GM12872 (cell line): ENCODE measurements at regions not wholly inside any gene's neighbourhood (a gene's known extent, or its start where the extent isn't known, plus 50 kb on each side); places are given as distances from the start of the nearest gene placed in this dataset.

Experiments used
- TF ChIP-seq, protein P1 (sequence below): IDR thresholded peaks from 3 replicates; pipeline ENCODE4 v1.5.1; 2011; ENCODE audit warnings: low read depth, mild to moderate bottlenecking, low read length, moderate library complexity; ENCODE audit not compliant: insufficient read depth

GRCh38 chr12:116638376-116638775 lies 79.2 kb downstream of the MAP1LC3B2 start:
- TF ChIP-seq, protein P1, sequence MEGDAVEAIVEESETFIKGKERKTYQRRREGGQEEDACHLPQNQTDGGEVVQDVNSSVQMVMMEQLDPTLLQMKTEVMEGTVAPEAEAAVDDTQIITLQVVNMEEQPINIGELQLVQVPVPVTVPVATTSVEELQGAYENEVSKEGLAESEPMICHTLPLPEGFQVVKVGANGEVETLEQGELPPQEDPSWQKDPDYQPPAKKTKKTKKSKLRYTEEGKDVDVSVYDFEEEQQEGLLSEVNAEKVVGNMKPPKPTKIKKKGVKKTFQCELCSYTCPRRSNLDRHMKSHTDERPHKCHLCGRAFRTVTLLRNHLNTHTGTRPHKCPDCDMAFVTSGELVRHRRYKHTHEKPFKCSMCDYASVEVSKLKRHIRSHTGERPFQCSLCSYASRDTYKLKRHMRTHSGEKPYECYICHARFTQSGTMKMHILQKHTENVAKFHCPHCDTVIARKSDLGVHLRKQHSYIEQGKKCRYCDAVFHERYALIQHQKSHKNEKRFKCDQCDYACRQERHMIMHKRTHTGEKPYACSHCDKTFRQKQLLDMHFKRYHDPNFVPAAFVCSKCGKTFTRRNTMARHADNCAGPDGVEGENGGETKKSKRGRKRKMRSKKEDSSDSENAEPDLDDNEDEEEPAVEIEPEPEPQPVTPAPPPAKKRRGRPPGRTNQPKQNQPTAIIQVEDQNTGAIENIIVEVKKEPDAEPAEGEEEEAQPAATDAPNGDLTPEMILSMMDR = no peak

DNA sequence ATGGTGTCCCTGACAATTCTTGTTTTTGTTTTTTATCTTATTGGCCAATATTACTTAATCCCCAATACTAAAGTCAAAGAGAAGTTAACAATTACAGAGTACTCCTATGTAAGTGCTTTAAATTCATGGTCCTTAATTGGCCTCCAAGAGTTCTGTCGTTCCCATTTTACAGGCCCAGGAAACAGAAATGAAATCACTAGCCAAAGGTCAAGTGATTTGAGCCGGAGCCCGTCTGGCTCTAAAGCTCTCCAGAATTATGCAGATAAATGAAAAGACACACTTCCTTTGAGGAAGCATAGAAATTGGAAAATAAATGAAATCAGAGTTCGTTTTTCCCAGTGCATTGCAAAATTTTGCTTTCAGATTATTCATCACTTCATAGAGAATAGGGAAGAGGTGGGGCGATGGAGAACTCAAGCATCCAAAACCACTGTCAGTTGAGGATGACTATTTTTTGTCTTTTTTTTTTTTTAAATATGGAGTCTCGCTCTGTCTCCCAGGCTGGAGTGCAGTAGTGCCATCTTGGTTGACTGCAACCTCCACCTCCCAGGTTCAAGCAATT lies 78.5 kb downstream of the MAP1LC3B2 start:
- TF ChIP-seq, protein P1 = no peak

GRCh38 chr12:116636608-116637519 lies 77.7 kb downstream of the MAP1LC3B2 start:
- TF ChIP-seq, protein P1 = no peak

GRCh38 chr12:116635487-116635886 lies 76.3 kb downstream of the MAP1LC3B2 start:
- TF ChIP-seq, protein P1 = no peak

DNA sequence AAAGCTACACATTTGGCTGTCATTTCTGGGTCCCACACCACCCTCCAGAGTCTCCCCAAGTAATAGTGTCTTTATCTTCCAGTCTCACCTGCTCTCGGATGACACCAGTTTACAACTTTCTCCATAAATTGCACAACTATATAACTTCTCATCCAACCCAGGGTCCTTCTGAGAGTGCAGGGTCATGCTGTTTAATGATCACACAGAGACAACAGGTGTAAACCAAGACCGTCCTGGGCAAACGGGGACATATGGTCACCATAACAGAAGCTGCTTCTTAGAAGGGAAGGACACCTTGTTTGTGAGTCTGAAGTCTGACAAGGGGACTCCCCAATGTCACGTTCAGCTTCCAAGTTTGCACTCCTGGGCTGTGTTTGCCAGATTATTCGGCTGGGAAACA lies 74.3 kb downstream of the MAP1LC3B2 start:
- TF ChIP-seq, protein P1 = no peak

GRCh38 chr12:116631619-116632018 lies 72.4 kb downstream of the MAP1LC3B2 start:
- TF ChIP-seq, protein P1 = no peak

DNA sequence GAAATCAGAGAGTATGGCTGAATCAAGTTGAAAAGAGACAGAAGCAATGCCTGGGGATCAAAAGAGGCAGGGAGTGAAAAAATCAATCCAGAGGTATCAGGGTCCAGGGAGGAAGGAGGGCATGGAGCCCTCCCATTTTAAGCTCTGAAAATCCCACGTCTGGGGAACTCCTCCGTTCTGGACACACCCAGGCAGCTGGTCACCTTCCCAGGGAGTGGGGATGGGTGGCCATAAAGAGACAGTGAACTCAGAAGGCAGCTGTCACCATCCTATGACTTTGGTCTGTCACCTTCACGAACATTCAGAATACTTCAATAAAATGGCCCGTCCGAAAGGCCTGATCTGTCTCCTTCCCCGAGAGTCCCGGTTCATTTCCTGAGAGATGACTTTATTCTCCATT lies 71.6 kb downstream of the MAP1LC3B2 start:
- TF ChIP-seq, protein P1 = no peak
